ENCODE measurements at regions not wholly inside any gene's neighbourhood (a gene's known extent, or its start where the extent isn't known, plus 50 kb on each side); places are given as distances from the start of the nearest gene placed in this dataset.
"Not testable (repeated sequence)": the region's sequence is repeated elsewhere in the genome, so short reads cannot be mapped to it uniquely, and the experiment has no call there.

GRCh38 chr17:31609331-31609730 lies 217.9 kb downstream of the RAB11FIP4 start:
- TF ChIP-seq CTCF (IDR thresholded peaks at IDR 0.05), result no peak
- Histone ChIP-seq H3K36me3 (no peaks in the 10 kb centered on the region), H3K9me3 (no peaks in the 10 kb centered on the region), H3K4me3 (no peak overlapping the region), H3K27me3 (replicated peaks; ENCODE audit: insufficient read depth) (no peaks in the 10 kb centered on the region), H3K4me1 (ENCODE audit: control insufficient read depth in 1 of 2, low read depth in 2 of 2) (no peaks in the 10 kb centered on the region), H3K27ac (no peak overlapping the region)
- DNase-seq (ENCODE audit: low spot score) (no peak), ATAC-seq (ENCODE audit: insufficient number of reproducible peaks, low FRiP score, low read depth) (no peak)

- no peak for DNase-seq (ENCODE audit: low spot score)
- no peaks in the 10 kb centered on the region for H3K27me3 ChIP-seq (replicated peaks; ENCODE audit: insufficient read depth)
- no peaks in the 10 kb centered on the region for H3K36me3 ChIP-seq
- H3K4me1 ChIP-seq (ENCODE audit: control insufficient read depth in 1 of 2, low read depth in 2 of 2), result no peaks in the 10 kb centered on the region
- no peaks in the 10 kb centered on the region for H3K9me3 ChIP-seq
- H3K27ac ChIP-seq, result no peak overlapping the region
- TF ChIP-seq CTCF (IDR thresholded peaks at IDR 0.05), result no peak
- no peak for ATAC-seq (ENCODE audit: insufficient number of reproducible peaks, low FRiP score, low read depth)
- H3K4me3 ChIP-seq, result no peak overlapping the region
These were observed 217.3 kb downstream of the RAB11FIP4 start for GRCh38 chr17:31608659-31609254.

- no peaks in the 10 kb centered on the region for H3K4me1 ChIP-seq (ENCODE audit: control insufficient read depth in 1 of 2, low read depth in 2 of 2)
- TF ChIP-seq CTCF (IDR thresholded peaks at IDR 0.05), result no peak
- H3K9me3 ChIP-seq, result no peaks in the 10 kb centered on the region
- H3K27ac ChIP-seq, result no peak overlapping the region
- H3K27me3 ChIP-seq (replicated peaks; ENCODE audit: insufficient read depth), result no peaks in the 10 kb centered on the region
- no peak for DNase-seq (ENCODE audit: low spot score)
- H3K4me3 ChIP-seq, result no peak overlapping the region
- ATAC-seq (ENCODE audit: insufficient number of reproducible peaks, low FRiP score, low read depth), result no peak
- H3K36me3 ChIP-seq, result no peaks in the 10 kb centered on the region
These were observed 214.3 kb downstream of the RAB11FIP4 start for GRCh38 chr17:31605761-31606160.

- no peak overlapping the region for H3K4me3 ChIP-seq
- no peaks in the 10 kb centered on the region for H3K36me3 ChIP-seq
- H3K9me3 ChIP-seq, result no peaks in the 10 kb centered on the region
- H3K27ac ChIP-seq, result no peak overlapping the region
- TF ChIP-seq CTCF (IDR thresholded peaks at IDR 0.05), result no peak
- H3K27me3 ChIP-seq (replicated peaks; ENCODE audit: insufficient read depth), result no peaks in the 10 kb centered on the region
- DNase-seq (ENCODE audit: low spot score), result no peak
- no peaks in the 10 kb centered on the region for H3K4me1 ChIP-seq (ENCODE audit: control insufficient read depth in 1 of 2, low read depth in 2 of 2)
- no peak for ATAC-seq (ENCODE audit: insufficient number of reproducible peaks, low FRiP score, low read depth)
These were observed 213.5 kb downstream of the RAB11FIP4 start for GRCh38 chr17:31604936-31605335.

GRCh38 chr17:31600144-31600543 lies 208.7 kb downstream of the RAB11FIP4 start:
- not testable (repeated sequence) for H3K36me3 ChIP-seq; ATAC-seq (ENCODE audit: insufficient number of reproducible peaks, low FRiP score, low read depth); H3K27me3 ChIP-seq (replicated peaks; ENCODE audit: insufficient read depth); H3K9me3 ChIP-seq; H3K27ac ChIP-seq; H3K4me3 ChIP-seq; DNase-seq (ENCODE audit: low spot score)
- peaks cover 19 to 26% of the 10 kb centered on the region in 2 donors for H3K4me1 ChIP-seq (ENCODE audit: control insufficient read depth in 1 of 2, low read depth in 2 of 2)
